ENCODE measurements at regions not wholly inside any gene's neighbourhood (a gene's known extent, or its start where the extent isn't known, plus 50 kb on each side); places are given as distances from the start of the nearest gene placed in this dataset.

GRCh38 chr12:124639122-124639806, 71.9 kb upstream of the NCOR2 start:
- ATAC-seq: no peak
- Mint-ChIP-seq H3K4me3 (no peak overlapping the region), H3K9me3 (ENCODE audit: low read depth) (peaks cover 2% of the 10 kb centered on the region), H3K27me3 (peaks cover 9% of the 10 kb centered on the region), H3K4me1 (peaks cover 16% of the 10 kb centered on the region), H3K27ac (no peak overlapping the region), H3K36me3 (ENCODE audit: low read depth) (no peaks in the 10 kb centered on the region)
- DNase-seq: no peak
- intact Hi-C loops (cut with DNase I, micrococcal nuclease): loop anchor here in 1 of 2 experiments (5.0 kb wide), 1 partner anchor 48 kb away; no protein-coding TSS in a partner anchor
- POLR2A ChIA-PET: interaction anchor here (0.6 kb wide), 1 partner anchor 19 kb away, joined by 3 read pairs; no protein-coding TSS in a partner anchor
- CTCF ChIA-PET: interaction anchor here (0.5 kb wide), 1 partner anchor 1471 kb away, joined by 3 read pairs; no protein-coding TSS in a partner anchor

- Mint-ChIP-seq H3K27ac (no peak overlapping the region), H3K27me3 (peaks cover 5% of the 10 kb centered on the region)
- POLR2A ChIA-PET: no interaction called here
Measured at GRCh38 chr12:124637581-124637981, 70.2 kb upstream of the NCOR2 start.

GRCh38 chr12:124637163-124637562, 69.8 kb upstream of the NCOR2 start:
- Mint-ChIP-seq H3K36me3 (ENCODE audit: low read depth) (no peaks in the 10 kb centered on the region), H3K4me3 (no peak overlapping the region), H3K9me3 (ENCODE audit: low read depth) (peaks cover 2% of the 10 kb centered on the region), H3K27me3 (peaks cover 5% of the 10 kb centered on the region), H3K4me1 (peaks cover 16% of the 10 kb centered on the region), H3K27ac (no peak overlapping the region)
- intact Hi-C loops (cut with DNase I, micrococcal nuclease): loop anchor here (2.0 to 5.0 kb wide), 3 partner anchors 50 to 124 kb away; partner anchors contain the start of gene NCOR2 (in 1 of the 2)
- ATAC-seq (no peak), DNase-seq (no peak)
- ChIA-PET POLR2A (interaction anchor here (0.7 kb wide), 1 partner anchor 143 kb away, joined by 3 read pairs; no protein-coding TSS in a partner anchor), CTCF (interaction anchor here (0.7 to 1.3 kb wide), 4 partner anchors 11 to 238 kb away, joined by 3 to 4 read pairs (median 3); no protein-coding TSS in a partner anchor)

More at GRCh38 chr12:124637581-124637981, 70.2 kb upstream of the NCOR2 start:
- H3K9me3 Mint-ChIP-seq (ENCODE audit: low read depth): peaks cover 2% of the 10 kb centered on the region
- no peaks in the 10 kb centered on the region for H3K36me3 Mint-ChIP-seq (ENCODE audit: low read depth)
- intact Hi-C loops (cut with DNase I, micrococcal nuclease): loop anchor here (2.0 to 5.0 kb wide), 3 partner anchors 50 to 123 kb away; partner anchors contain the start of gene NCOR2 (in 1 of the 2)
- no peak for ATAC-seq
- CTCF ChIA-PET: interaction anchor here (1.1 to 1.3 kb wide), 3 partner anchors 11 to 109 kb away, joined by 3 to 4 read pairs (median 3); no protein-coding TSS in a partner anchor
- no peak overlapping the region for H3K4me3 Mint-ChIP-seq
- DNase-seq: no peak
- H3K4me1 Mint-ChIP-seq: peaks cover 16% of the 10 kb centered on the region

GRCh38 chr12:124636138-124636978, 68.9 kb upstream of the NCOR2 start:
- Mint-ChIP-seq H3K36me3 (ENCODE audit: low read depth) (no peaks in the 10 kb centered on the region), H3K4me3 (no peak overlapping the region), H3K9me3 (ENCODE audit: low read depth) (peaks cover 2% of the 10 kb centered on the region), H3K27ac (peak overlapping the region; percentile 30), H3K27me3 (peaks cover 5% of the 10 kb centered on the region), H3K4me1 (peaks cover 16% of the 10 kb centered on the region)
- ChIA-PET CTCF (interaction anchor here (0.6 to 1.3 kb wide), 7 partner anchors 10 to 237 kb away, joined by 3 to 4 read pairs (median 3); no protein-coding TSS in a partner anchor), POLR2A (interaction anchor here (0.7 kb wide), 1 partner anchor 142 kb away, joined by 3 read pairs; no protein-coding TSS in a partner anchor)
- intact Hi-C loops (cut with DNase I, micrococcal nuclease): loop anchor here (1.0 to 5.0 kb wide), 6 partner anchors 51 to 170 kb away; partner anchors contain the start of gene NCOR2 (in 1 of the 2)
- DNase-seq: peak; percentile 83
- ATAC-seq: peak; percentile 85

GRCh38 chr12:124635316-124635715, 67.9 kb upstream of the NCOR2 start:
- Mint-ChIP-seq H3K27ac (no peak overlapping the region), H3K4me3 (no peak overlapping the region), H3K36me3 (ENCODE audit: low read depth) (no peaks in the 10 kb centered on the region), H3K9me3 (ENCODE audit: low read depth) (peaks cover 2% of the 10 kb centered on the region), H3K27me3 (peaks cover 5% of the 10 kb centered on the region), H3K4me1 (peaks cover 16% of the 10 kb centered on the region)
- DNase-seq: no peak
- intact Hi-C loops (cut with DNase I, micrococcal nuclease): loop anchor here in 1 of 2 experiments (5.0 kb wide), 1 partner anchor 52 kb away; no protein-coding TSS in a partner anchor
- no peak for ATAC-seq
- ChIA-PET POLR2A (no interaction called here), CTCF (interaction anchor here (0.7 kb wide), 1 partner anchor 80 kb away, joined by 3 read pairs; no protein-coding TSS in a partner anchor)

- ChIA-PET POLR2A (no interaction called here), CTCF (no interaction called here)
- intact Hi-C loops (cut with DNase I, micrococcal nuclease): no loop called here
- ATAC-seq: no peak
- H3K4me3 Mint-ChIP-seq: no peak overlapping the region
- no peaks in the 10 kb centered on the region for H3K36me3 Mint-ChIP-seq (ENCODE audit: low read depth)
- peaks cover 2% of the 10 kb centered on the region for H3K9me3 Mint-ChIP-seq (ENCODE audit: low read depth)
- H3K27ac Mint-ChIP-seq: no peak overlapping the region
- DNase-seq: no peak
- peaks cover 16% of the 10 kb centered on the region for H3K4me1 Mint-ChIP-seq
- H3K27me3 Mint-ChIP-seq: peaks cover 3% of the 10 kb centered on the region
Measured at GRCh38 chr12:124633365-124634362, 66.3 kb upstream of the NCOR2 start.

- peaks cover 16% of the 10 kb centered on the region for H3K4me1 Mint-ChIP-seq
- ChIA-PET CTCF (interaction anchor here (0.7 kb wide), 1 partner anchor 142 kb away, joined by 3 read pairs; no protein-coding TSS in a partner anchor), POLR2A (no interaction called here)
- intact Hi-C loops (cut with DNase I, micrococcal nuclease): no loop called here
- ATAC-seq (no peak), DNase-seq (no peak)
- no peak overlapping the region for H3K4me3 Mint-ChIP-seq
- no peak overlapping the region for H3K27ac Mint-ChIP-seq
- H3K27me3 Mint-ChIP-seq: peaks cover 3% of the 10 kb centered on the region
- peaks cover 2% of the 10 kb centered on the region for H3K9me3 Mint-ChIP-seq (ENCODE audit: low read depth)
- no peaks in the 10 kb centered on the region for H3K36me3 Mint-ChIP-seq (ENCODE audit: low read depth)
Measured at GRCh38 chr12:124632519-124632984, 65.1 kb upstream of the NCOR2 start.

GRCh38 chr12:124631681-124632256, 64.4 kb upstream of the NCOR2 start:
- Mint-ChIP-seq H3K27me3 (peaks cover 3% of the 10 kb centered on the region), H3K36me3 (ENCODE audit: low read depth) (no peaks in the 10 kb centered on the region), H3K4me3 (no peak overlapping the region), H3K9me3 (ENCODE audit: low read depth) (peaks cover 2% of the 10 kb centered on the region), H3K4me1 (peaks cover 16% of the 10 kb centered on the region), H3K27ac (no peak overlapping the region)
- no peak for DNase-seq
- ChIA-PET CTCF (interaction anchor here (0.7 kb wide), 1 partner anchor 143 kb away, joined by 3 read pairs; no protein-coding TSS in a partner anchor), POLR2A (no interaction called here)
- intact Hi-C loops (cut with DNase I, micrococcal nuclease): no loop called here
- ATAC-seq: no peak

GRCh38 chr12:124630791-124631313, 63.4 kb upstream of the NCOR2 start:
- no peaks in the 10 kb centered on the region for H3K9me3 Mint-ChIP-seq (ENCODE audit: low read depth)
- DNase-seq (no peak), ATAC-seq (no peak)
- H3K27me3 Mint-ChIP-seq: peaks cover 3% of the 10 kb centered on the region
- no peaks in the 10 kb centered on the region for H3K36me3 Mint-ChIP-seq (ENCODE audit: low read depth)
- ChIA-PET POLR2A (no interaction called here), CTCF (no interaction called here)
- H3K27ac Mint-ChIP-seq: no peak overlapping the region
- no peak overlapping the region for H3K4me3 Mint-ChIP-seq
- peaks cover 7% of the 10 kb centered on the region for H3K4me1 Mint-ChIP-seq
- intact Hi-C loops (cut with DNase I, micrococcal nuclease): no loop called here

Data from activated CD4-positive, alpha-beta T cell treated with anti-CD3 and anti-CD28 coated beads for 36 hours (primary cell).